GM19455 (cell line): ENCODE measurements at regions not wholly inside any gene's neighbourhood (a gene's known extent, or its start where the extent isn't known, plus 50 kb on each side); places are given as distances from the start of the nearest gene placed in this dataset.

Source experiments
- ATAC-seq: cut with Tn5 transposase; IDR thresholded peaks from one replicate; pipeline ENCODE4 v1.9.1; 2021; ENCODE audit not compliant: unreplicated experiment

GRCh38 chr18:59086522-59086921 is 53.2 kb upstream of the SEC11C start:
- ATAC-seq: no peak

- ATAC-seq: no peak
Observed at GRCh38 chr18:59087391-59087790, 52.3 kb upstream of the SEC11C start.
